ENCODE measurements at regions not wholly inside any gene's neighbourhood (a gene's known extent, or its start where the extent isn't known, plus 50 kb on each side); places are given as distances from the start of the nearest gene placed in this dataset.

DNA sequence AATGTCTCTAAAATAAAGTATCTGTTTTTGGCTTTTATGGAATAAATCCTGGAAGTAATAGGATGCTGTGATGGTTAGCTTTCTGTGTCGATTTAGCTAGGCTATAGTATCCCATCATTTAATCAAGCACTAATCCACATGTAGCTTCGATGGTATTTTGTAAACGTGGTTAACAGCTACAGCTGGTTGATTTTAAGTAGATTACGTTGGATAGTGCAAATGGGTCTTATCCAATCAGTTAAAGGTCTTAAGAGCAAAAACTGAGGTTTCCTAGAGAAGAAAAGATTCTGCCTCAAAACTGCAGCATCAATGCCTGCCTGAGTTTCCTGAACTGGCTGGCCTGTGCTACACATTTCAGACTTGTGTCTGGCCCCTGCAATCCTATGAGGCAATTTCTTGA, 314.2 kb upstream of the SORL1-AS1 start:
- H3K4me3 ChIP-seq (ENCODE audit: low read depth, low read length): no peak overlapping the region
- DNase-seq (ENCODE audit: low read depth): no peak
- TF ChIP-seq, protein P1, sequence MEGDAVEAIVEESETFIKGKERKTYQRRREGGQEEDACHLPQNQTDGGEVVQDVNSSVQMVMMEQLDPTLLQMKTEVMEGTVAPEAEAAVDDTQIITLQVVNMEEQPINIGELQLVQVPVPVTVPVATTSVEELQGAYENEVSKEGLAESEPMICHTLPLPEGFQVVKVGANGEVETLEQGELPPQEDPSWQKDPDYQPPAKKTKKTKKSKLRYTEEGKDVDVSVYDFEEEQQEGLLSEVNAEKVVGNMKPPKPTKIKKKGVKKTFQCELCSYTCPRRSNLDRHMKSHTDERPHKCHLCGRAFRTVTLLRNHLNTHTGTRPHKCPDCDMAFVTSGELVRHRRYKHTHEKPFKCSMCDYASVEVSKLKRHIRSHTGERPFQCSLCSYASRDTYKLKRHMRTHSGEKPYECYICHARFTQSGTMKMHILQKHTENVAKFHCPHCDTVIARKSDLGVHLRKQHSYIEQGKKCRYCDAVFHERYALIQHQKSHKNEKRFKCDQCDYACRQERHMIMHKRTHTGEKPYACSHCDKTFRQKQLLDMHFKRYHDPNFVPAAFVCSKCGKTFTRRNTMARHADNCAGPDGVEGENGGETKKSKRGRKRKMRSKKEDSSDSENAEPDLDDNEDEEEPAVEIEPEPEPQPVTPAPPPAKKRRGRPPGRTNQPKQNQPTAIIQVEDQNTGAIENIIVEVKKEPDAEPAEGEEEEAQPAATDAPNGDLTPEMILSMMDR (IDR thresholded peaks at IDR 0.05; ENCODE audit: low read depth, low read length, missing control alignments): no peak

DNA sequence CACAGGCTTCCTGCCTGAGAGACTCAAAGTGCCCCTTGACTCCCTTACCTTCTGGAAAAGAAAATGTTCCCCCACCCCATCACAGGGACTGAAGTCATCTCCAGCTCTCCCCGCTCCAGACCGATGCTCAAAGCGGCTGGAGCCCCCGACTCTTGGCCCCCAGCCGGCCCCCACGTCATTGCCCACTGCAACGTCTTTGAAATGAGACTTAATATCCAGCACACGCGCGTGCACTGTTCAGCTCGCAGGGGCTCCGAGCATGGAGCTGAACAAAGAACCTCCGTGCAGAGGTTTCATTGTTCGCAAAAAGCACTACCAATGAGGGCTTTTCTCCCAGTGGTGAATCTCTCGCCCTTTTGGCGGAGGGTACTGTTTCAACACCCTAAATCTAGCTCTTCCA, 313.4 kb upstream of the SORL1-AS1 start:
- no peak for DNase-seq (ENCODE audit: low read depth)
- TF ChIP-seq, protein P1 (IDR thresholded peaks at IDR 0.05; ENCODE audit: low read depth, low read length, missing control alignments): no peak
- no peak overlapping the region for H3K4me3 ChIP-seq (ENCODE audit: low read depth, low read length)

DNA sequence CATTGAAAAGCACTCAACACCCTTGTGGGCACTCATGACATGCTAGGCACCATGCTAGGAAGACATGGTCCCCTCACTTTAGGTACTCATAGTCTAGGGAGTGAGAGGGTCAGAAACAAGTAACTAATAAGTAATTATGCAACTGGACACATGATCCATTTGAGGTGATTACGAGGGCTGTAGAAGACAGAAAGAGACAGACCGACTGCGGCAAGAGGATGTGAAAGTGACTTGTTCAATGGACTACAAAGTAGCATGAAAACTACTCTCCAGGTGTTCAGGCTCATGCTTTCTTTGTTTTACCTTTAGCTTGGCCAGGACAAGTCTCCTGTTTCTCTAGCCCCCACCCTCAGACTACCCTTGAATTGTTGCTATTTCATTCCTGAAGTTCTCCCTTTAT, 310.8 kb upstream of the SORL1-AS1 start:
- TF ChIP-seq, protein P1 (IDR thresholded peaks at IDR 0.05; ENCODE audit: low read depth, low read length, missing control alignments): no peak
- DNase-seq (ENCODE audit: low read depth): peak; percentile 41

DNA sequence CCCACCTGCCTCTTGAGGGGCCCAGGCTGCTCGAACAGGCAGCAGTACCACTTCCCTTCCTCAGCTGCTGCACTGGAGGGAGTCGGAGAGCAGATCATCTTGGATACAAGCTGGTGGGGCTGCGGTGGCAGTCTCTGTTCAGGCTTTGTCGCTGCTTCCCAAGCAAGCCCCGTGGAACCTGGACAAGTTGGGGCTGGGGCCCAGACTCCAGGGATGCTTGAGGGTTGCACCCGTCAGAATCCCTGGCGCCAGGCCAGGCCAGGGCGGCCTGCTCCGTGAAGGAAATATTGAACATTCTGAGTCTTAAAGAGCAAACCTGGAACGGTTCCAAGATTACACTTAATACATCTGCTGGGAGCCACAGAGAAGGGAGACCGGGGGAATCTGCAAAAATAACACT, 310.1 kb upstream of the SORL1-AS1 start:
- TF ChIP-seq, protein P1 (IDR thresholded peaks at IDR 0.05; ENCODE audit: low read depth, low read length, missing control alignments): no peak
- H3K4me3 ChIP-seq (ENCODE audit: low read depth, low read length): no peak overlapping the region
- no peak for DNase-seq (ENCODE audit: low read depth)

More for the DNA sequence above, 310.8 kb upstream of the SORL1-AS1 start:
- no peak overlapping the region for H3K4me3 ChIP-seq (ENCODE audit: low read depth, low read length)

DNA sequence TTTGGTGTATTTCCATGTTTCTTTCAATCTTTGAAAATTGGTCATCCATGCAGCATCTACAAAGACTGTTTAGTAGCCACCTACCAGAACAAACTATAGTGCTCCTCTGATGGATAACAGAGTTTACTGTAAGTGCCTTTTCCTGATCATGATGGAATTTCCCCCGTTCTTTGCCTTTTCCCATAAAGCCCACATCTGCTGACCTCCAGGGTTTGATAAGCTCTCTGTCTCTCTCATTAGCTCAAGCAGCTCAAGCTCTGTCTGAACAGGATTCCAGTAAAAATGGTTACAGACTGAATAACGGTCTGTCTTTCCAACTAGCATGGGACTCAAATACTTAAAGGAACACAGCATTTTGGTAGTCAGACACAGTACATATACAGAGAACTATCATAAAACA, 308.4 kb upstream of the SORL1-AS1 start:
- H3K4me3 ChIP-seq (ENCODE audit: low read depth, low read length): no peak overlapping the region
- no peak for DNase-seq (ENCODE audit: low read depth)
- TF ChIP-seq, protein P1 (IDR thresholded peaks at IDR 0.05; ENCODE audit: low read depth, low read length, missing control alignments): no peak

DNA sequence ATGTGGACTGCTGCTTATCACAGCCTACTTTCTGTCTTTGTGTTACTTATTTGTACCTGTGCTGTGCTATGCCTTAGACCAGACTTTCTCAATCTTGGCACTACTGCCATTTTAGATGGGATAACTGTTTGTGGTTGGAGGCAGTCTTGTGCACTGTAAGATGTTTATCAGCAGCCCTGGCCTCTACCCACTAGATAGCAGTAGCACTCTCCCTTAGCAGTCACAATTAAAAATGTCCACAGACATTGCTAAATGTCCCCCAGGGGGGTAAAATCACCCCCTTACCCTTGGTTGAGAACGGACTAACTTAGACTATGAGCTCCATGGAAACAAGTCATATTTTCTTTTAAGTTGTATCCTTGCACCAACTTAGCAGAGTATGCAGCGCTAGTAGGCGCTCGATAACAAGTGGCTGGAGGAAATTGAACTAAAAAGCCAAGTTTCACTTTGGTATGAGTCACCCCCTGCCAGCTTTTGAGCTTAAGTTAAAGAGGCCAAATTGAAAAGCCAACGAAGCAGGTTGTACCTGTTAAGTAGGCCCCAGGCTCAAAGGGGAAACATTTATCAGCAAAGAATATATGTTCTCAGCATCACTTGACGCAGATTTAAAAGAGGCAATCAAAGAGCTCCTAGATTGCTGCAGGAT, 304.8 kb upstream of the SORL1-AS1 start:
- no peak overlapping the region for H3K4me3 ChIP-seq (ENCODE audit: low read depth, low read length)
- DNase-seq (ENCODE audit: low read depth): no peak
- TF ChIP-seq, protein P1 (IDR thresholded peaks at IDR 0.05; ENCODE audit: low read depth, low read length, missing control alignments): no peak

DNA sequence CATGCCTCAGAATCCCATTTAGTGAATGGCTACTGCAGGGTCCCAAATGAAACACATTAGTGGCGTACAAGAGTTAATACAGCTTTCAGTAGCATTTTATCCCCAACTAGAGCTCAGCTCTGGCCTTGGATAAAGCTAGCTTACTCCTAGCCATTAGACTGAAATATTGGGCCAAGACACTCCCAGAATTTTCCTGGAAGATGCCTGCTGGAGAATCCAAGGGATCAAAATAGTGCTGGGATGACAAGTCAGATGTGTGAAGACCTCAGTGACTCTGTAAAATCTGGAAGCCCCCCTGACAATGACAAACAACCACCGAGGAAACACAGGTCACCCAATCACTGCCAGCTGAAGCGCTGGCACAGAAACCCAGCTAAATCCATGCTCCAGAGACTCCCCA, 303.1 kb upstream of the SORL1-AS1 start:
- no peak overlapping the region for H3K4me3 ChIP-seq (ENCODE audit: low read depth, low read length)
- TF ChIP-seq, protein P1 (IDR thresholded peaks at IDR 0.05; ENCODE audit: low read depth, low read length, missing control alignments): no peak
- no peak for DNase-seq (ENCODE audit: low read depth)

Data from GM12864 (cell line).